HEK293 (cell line): ENCODE measurements at regions not wholly inside any gene's neighbourhood (a gene's known extent, or its start where the extent isn't known, plus 50 kb on each side); places are given as distances from the start of the nearest gene placed in this dataset.

Experiments used
- CTCF ChIA-PET: fragments of 350-600 bp; formaldehyde crosslinking; extraction: SDS; loops from one replicate; lab custom pipeline; 2021; ENCODE audit warnings: antibody characterized with exemption; lab: Yijun Ruan, JAX
- POLR2A ChIA-PET: fragments of 300-600 bp; formaldehyde crosslinking; extraction: SDS; loops from one replicate; lab custom pipeline; 2020; ENCODE audit warnings: antibody characterized with exemption, inconsistent platforms; lab: Yijun Ruan, JAX
- H3K27ac ChIP-seq: fragments of 200-500 bp; sonication (Bioruptor generic); 2 replicates; pipeline ENCODE4 v1.5.1; 2014; ENCODE audit warnings: low read depth, low read length, control low read depth, inconsistent platforms; ENCODE audit errors: extremely low read depth
- H3K36me3 ChIP-seq, 2 experiments: fragments of 200-500 bp in 1 of 2; sonication (Bioruptor generic) in 1 of 2; 1 replicate in 1 of 2; 2 replicates in 1 of 2; pipeline ENCODE4 v1.5.1; 2014 to 2017; ENCODE audit warnings: inconsistent platforms in 2 of 2, low read length in 2 of 2; ENCODE audit not compliant: control insufficient read depth in 2 of 2, insufficient read depth in 1 of 2
- H3K4me1 ChIP-seq: fragments of 200-500 bp; sonication (Bioruptor generic); 2 replicates; pipeline ENCODE4 v1.5.1; 2014; ENCODE audit warnings: mild to moderate bottlenecking, low read length, inconsistent platforms; ENCODE audit not compliant: control insufficient read depth, insufficient read depth
- H3K4me3 ChIP-seq: 2 replicates; pipeline ENCODE4 v1.5.1; 2011; ENCODE audit warnings: low read depth, mild to moderate bottlenecking, control low read depth, low read length, moderate library complexity
- H3K9me3 ChIP-seq: fragments of 200-500 bp; sonication (Bioruptor generic); 2 replicates; pipeline ENCODE4 v1.5.1; 2014; ENCODE audit warnings: low read depth, low read length, inconsistent platforms; ENCODE audit not compliant: control insufficient read depth, insufficient read depth
- ELK4 ChIP-seq: IDR thresholded peaks from 2 replicates; pipeline ENCODE4 v1.6.1; 2011; ENCODE audit warnings: mild to moderate bottlenecking, low read depth, low read length, borderline replicate concordance
- GFI1B ChIP-seq: fragments of 450-650 bp; formaldehyde crosslinking; IDR thresholded peaks from 2 replicates; pipeline ENCODE4 v1.5.1; 2016; ENCODE audit warnings: missing biosample characterization, missing genetic modification characterization
- GLIS2 ChIP-seq: fragments of 450-650 bp; formaldehyde crosslinking; IDR thresholded peaks from 2 replicates; pipeline ENCODE4 v1.5.1; 2016; ENCODE audit warnings: missing biosample characterization, missing genetic modification characterization
- PRDM1 ChIP-seq: fragments of 450-650 bp; formaldehyde crosslinking; IDR thresholded peaks from 2 replicates; pipeline ENCODE4; 2016; ENCODE audit warnings: missing biosample characterization, missing genetic modification characterization
- TCF7L2 ChIP-seq: IDR thresholded peaks from 2 replicates; pipeline ENCODE4 v1.6.1; 2011; ENCODE audit warnings: low read depth, mild to moderate bottlenecking, inconsistent platforms, low read length, moderate library complexity, borderline replicate concordance
- ZBTB10 ChIP-seq: fragments of 450-650 bp; formaldehyde crosslinking; IDR thresholded peaks from 2 replicates; pipeline ENCODE4 v1.5.1; 2016; ENCODE audit warnings: missing biosample characterization, missing genetic modification characterization
- ZBTB11 ChIP-seq: fragments of 450-650 bp; formaldehyde crosslinking; conservative IDR thresholded peaks from 2 replicates; pipeline ENCODE4 v1.5.1; 2016; ENCODE audit warnings: low read depth, missing biosample characterization, missing genetic modification characterization
- ZBTB49 ChIP-seq: fragments of 450-650 bp; formaldehyde crosslinking; IDR thresholded peaks from 2 replicates; pipeline ENCODE4 v1.5.1; 2016; ENCODE audit warnings: missing biosample characterization, missing genetic modification characterization, low read depth
- ZNF133 ChIP-seq: fragments of 450-650 bp; formaldehyde crosslinking; IDR thresholded peaks from 2 replicates; pipeline ENCODE4 v1.5.1; 2016; ENCODE audit warnings: missing biosample characterization, missing genetic modification characterization
- ZNF155 ChIP-seq: fragments of 450-650 bp; formaldehyde crosslinking; IDR thresholded peaks from 2 replicates; pipeline ENCODE4 v1.5.1; 2016; ENCODE audit warnings: missing biosample characterization, missing genetic modification characterization
- ZNF211 ChIP-seq: fragments of 450-650 bp; formaldehyde crosslinking; IDR thresholded peaks from 2 replicates; pipeline ENCODE4 v1.5.1; 2016; ENCODE audit warnings: low read depth, missing biosample characterization, missing genetic modification characterization
- ZNF214 ChIP-seq: fragments of 450-650 bp; formaldehyde crosslinking; IDR thresholded peaks from 2 replicates; pipeline ENCODE4 v1.5.1; 2017; ENCODE audit warnings: missing biosample characterization, mild to moderate bottlenecking, missing genetic modification characterization, borderline replicate concordance
- ZNF24 ChIP-seq: fragments of 450-650 bp; formaldehyde crosslinking; IDR thresholded peaks from 2 replicates; pipeline ENCODE4 v1.5.1; 2016; ENCODE audit warnings: missing biosample characterization, missing genetic modification characterization
- ZNF350 ChIP-seq: fragments of 450-650 bp; formaldehyde crosslinking; IDR thresholded peaks from 2 replicates; pipeline ENCODE4 v1.5.0; 2017; ENCODE audit warnings: missing biosample characterization, mild to moderate bottlenecking, missing genetic modification characterization
- ZNF354C ChIP-seq: fragments of 450-650 bp; formaldehyde crosslinking; IDR thresholded peaks from 2 replicates; pipeline ENCODE4 v1.5.1; 2016; ENCODE audit warnings: missing biosample characterization, missing genetic modification characterization, low read depth, borderline replicate concordance
- ZNF391 ChIP-seq: fragments of 450-650 bp; formaldehyde crosslinking; IDR thresholded peaks from 2 replicates; pipeline ENCODE4 v1.5.1; 2016; ENCODE audit warnings: low read depth, missing biosample characterization, missing genetic modification characterization, borderline replicate concordance
- ZNF394 ChIP-seq: fragments of 450-650 bp; formaldehyde crosslinking; IDR thresholded peaks from 2 replicates; pipeline ENCODE4 v1.5.1; 2016; ENCODE audit warnings: missing biosample characterization, missing genetic modification characterization, mild to moderate bottlenecking, moderate library complexity, borderline replicate concordance
- ZNF433 ChIP-seq: fragments of 450-650 bp; formaldehyde crosslinking; IDR thresholded peaks from 2 replicates; pipeline ENCODE4 v1.5.1; 2016; ENCODE audit warnings: missing biosample characterization, missing genetic modification characterization, low read depth
- ZNF514 ChIP-seq: fragments of 450-650 bp; formaldehyde crosslinking; IDR thresholded peaks from 2 replicates; pipeline ENCODE4 v1.5.1; 2016; ENCODE audit warnings: missing biosample characterization, missing genetic modification characterization
- ZNF610 ChIP-seq: fragments of 450-650 bp; formaldehyde crosslinking; IDR thresholded peaks from 2 replicates; pipeline ENCODE4 v1.5.1; 2016; ENCODE audit warnings: missing biosample characterization, missing genetic modification characterization, borderline replicate concordance
- ZNF639 ChIP-seq: fragments of 450-650 bp; formaldehyde crosslinking; IDR thresholded peaks from 2 replicates; pipeline ENCODE4 v1.5.1; 2016; ENCODE audit warnings: missing biosample characterization, missing genetic modification characterization
- ZNF707 ChIP-seq: fragments of 450-650 bp; formaldehyde crosslinking; IDR thresholded peaks from 2 replicates; pipeline ENCODE4 v1.5.1; 2016; ENCODE audit warnings: missing biosample characterization, missing genetic modification characterization
- ZNF785 ChIP-seq: fragments of 450-650 bp; formaldehyde crosslinking; IDR thresholded peaks from 2 replicates; pipeline ENCODE4 v1.5.1; 2016; ENCODE audit warnings: missing biosample characterization, missing genetic modification characterization

GRCh38 chr11:92296138-92296515 lies 71.5 kb downstream of the FAT3 start:
- TF ChIP-seq ZNF610 (tag by site-specific recombination) (no peak), ZNF785 (tag by site-specific recombination) (no peak), ZBTB10 (tag by site-specific recombination) (no peak), ZNF433 (tag by site-specific recombination) (no peak), ZNF639 (tag by site-specific recombination) (no peak), ZNF350 (tag by site-specific recombination) (no peak), ZNF133 (tag by site-specific recombination) (no peak), GFI1B (no peak), ZNF514 (tag by site-specific recombination) (no peak), ZNF354C (tag by site-specific recombination) (no peak), ZNF155 (tag by site-specific recombination) (no peak), ZNF394 (tag by site-specific recombination) (no peak), ZNF211 (no peak)
- no peaks in the 10 kb centered on the region for H3K36me3 ChIP-seq
- ChIA-PET POLR2A (no interaction called here), CTCF (interaction anchor here (0.7 kb wide), 1 partner anchor 73 kb away, joined by 3 read pairs; no protein-coding TSS in a partner anchor)
- no peak overlapping the region for H3K4me3 ChIP-seq
- no peak overlapping the region for H3K27ac ChIP-seq
- H3K4me1 ChIP-seq, result peaks cover 6% of the 10 kb centered on the region; the same call in 1 of the 2 replicates
- no peaks in the 10 kb centered on the region for H3K9me3 ChIP-seq

- CTCF ChIA-PET, result no interaction called here
- POLR2A ChIA-PET, result no interaction called here
- no peaks in the 10 kb centered on the region for H3K9me3 ChIP-seq
- H3K27ac ChIP-seq, result no peak overlapping the region
- no peaks in the 10 kb centered on the region for H3K36me3 ChIP-seq
- H3K4me3 ChIP-seq, result no peak overlapping the region
- peaks cover 6% of the 10 kb centered on the region; the same call in 1 of the 2 replicates for H3K4me1 ChIP-seq
- no peak for TF ChIP-seq ZNF707 (tag by site-specific recombination)
- TF ChIP-seq PRDM1 (tag by site-specific recombination), result no peak
- no peak for TF ChIP-seq ELK4
- no peak for TF ChIP-seq ZNF391 (tag by site-specific recombination)
- TF ChIP-seq ZNF214 (tag by site-specific recombination), result no peak
- TF ChIP-seq GLIS2 (tag by site-specific recombination), result no peak
- no peak for TF ChIP-seq ZNF24 (tag by site-specific recombination)
- TF ChIP-seq ZBTB11, result no peak
- TF ChIP-seq TCF7L2, result no peak
- no peak for TF ChIP-seq ZBTB49 (tag by site-specific recombination)
Observed at GRCh38 chr11:92297567-92298553, 73.2 kb downstream of the FAT3 start.
